Activated effector memory CD4-positive, alpha-beta T cell treated with anti-CD3 and anti-CD28 coated beads, Interleukin-2, amount 50 U/mL, for 16 hours (primary cell): ENCODE measurements at regions not wholly inside any gene's neighbourhood (a gene's known extent, or its start where the extent isn't known, plus 50 kb on each side); places are given as distances from the start of the nearest gene placed in this dataset.

Source experiments
- DNase-seq: peaks from one replicate; pipeline ENCODE4 v3.0.0-alpha.2; 2020

DNA sequence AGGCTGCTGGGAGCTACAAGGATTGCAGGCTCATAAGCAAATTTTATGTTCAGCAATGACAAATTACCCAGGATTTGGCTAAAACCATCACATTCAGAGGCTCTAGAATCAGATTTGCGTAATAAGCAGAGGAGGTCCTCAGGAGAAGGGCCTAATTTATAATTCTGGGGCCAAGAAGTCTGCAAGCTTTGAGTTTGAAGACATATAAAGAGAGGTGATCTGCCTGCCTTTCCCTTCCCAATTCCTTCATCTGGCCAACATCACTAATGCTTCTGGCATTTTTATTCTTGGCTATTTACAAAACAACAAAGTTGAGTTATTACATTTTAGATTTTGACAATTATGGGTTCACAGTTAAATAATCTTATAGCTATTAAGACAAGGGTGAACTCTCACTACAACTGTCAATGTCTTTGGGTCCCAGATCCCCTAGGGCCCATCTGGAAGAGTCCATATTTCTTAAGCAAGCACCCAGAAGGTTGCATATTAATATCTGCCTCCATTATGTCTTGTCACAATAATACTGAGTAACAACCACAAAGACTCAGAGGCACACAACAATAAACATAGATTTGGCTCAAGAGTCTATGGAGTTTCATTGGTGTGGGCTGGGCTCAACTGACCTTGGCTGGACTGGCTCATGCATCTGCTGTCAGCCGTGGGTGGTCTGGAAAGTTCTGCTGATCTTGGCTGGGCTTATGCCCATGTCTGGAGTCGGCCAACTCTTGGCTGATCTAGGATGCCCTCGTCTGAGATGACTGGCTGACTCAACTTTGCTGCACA is 67.2 kb upstream of the CD82 start:
- DNase-seq: no peak

DNA sequence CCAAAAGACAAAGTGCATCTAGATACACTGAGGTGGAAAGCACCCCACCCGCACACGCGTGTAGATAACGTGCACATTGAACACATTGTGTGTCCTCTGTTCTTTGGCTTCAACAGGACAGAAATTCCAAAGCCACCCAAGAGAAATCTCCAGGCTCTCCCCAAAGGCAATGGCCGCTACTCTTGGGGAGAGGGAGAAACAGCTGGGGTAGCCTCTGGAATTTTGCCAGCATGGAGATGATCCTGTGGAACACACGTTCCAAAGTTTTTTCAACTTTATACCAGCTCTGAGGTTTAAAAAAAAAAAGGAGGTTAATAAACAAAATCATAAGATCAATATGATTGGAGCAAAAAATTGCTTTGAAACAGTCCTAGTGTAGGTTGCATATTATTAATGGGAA is 63.0 kb upstream of the CD82 start:
- no peak for DNase-seq

DNA sequence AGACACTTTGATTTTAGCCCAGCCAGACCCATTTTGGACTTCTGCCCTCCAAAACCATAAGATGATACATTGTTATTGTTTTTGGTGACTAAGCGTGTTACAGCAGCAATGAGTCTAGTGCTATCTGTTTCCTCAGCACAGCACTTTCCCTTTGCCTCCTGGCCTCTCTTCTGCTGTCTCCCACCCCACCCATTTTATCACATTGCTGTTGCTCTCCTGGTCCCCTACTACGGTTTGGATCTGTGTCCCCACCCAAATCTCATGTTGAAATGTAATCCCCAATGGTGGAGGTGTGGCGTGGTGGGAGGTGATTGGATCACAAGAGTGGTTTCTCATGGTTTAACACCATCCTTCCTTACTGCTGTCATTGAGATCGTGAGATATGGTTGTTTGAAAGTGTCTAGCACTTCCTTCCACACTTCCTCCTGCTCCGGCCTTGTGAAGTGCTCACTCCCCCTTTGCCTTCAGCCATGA is 59.8 kb upstream of the CD82 start:
- DNase-seq: no peak

DNA sequence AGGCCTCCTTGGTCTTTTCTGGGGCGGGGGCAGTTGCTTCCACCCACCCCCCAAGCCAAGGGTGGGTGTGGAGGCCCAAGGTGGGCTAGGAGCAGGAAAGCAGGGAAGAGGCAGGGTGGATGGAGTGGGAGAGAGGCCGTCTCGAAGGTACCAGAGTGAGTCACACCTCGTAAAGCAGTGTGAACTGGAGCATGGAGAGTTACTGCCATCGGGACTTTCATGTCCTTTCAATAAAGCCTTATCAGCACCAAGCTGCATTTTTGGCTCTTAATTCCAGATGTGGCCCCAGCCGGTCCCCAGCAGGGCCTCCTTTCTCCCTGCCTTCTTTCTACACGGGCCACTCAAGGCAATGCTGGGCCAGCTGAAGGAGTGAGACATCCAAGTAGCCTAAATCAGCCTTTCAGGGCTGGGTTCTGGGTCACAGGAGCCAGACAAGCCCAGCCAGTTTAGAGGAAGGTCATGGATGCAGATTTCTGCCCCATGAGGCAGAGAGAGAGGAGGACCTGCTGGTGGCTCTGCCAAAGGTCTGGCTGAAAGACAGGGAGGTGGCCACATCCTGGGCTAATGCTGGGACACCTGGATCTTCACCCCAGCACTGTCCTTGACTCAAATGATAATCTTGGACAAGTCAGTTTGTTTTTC is 59.0 kb upstream of the CD82 start:
- DNase-seq: no peak

DNA sequence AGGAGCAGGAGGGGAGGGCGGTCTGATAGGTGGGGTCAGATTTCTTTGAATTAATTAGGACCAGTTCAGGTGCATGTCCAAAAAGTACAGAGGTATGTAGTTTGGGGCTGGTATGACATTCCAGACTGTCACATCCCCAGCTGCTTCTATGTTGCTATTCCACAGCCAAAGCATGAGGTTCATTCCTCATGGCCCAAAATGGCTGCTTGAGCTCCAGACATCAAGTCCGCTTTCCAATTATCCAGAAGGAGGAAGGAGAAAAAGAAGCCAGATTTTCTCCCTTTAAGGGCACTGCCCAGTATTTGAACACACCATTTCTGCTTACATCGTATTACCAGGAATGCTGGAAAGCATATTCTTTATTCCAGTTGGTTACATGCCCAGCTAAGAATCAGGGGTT is 58.0 kb upstream of the CD82 start:
- DNase-seq: no peak

DNA sequence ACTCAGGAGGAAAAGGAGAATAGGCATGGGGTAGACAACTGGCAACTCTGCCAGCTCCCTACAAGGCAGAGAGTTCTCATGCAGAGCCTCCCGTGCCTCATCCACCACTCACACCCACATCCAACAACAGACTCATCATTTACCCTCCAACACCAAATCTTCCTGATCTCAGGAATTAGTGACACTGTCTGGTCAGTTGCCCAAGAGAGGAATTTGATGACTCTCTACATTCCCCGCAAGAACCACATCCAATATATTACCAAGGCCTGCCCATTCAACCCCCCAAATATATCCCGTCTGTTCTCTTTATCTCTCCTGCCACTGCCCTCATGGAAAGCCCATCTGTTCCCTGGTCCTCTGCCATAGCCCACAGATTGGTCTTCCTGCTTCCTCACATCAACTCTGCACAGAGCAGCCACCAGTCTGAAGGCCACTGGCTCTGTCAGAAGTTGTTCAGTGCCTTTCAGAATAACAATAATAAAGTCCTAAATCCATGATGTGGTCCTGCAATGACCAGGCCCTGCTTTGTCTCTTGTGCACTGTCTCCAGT is 57.5 kb upstream of the CD82 start:
- DNase-seq: no peak

DNA sequence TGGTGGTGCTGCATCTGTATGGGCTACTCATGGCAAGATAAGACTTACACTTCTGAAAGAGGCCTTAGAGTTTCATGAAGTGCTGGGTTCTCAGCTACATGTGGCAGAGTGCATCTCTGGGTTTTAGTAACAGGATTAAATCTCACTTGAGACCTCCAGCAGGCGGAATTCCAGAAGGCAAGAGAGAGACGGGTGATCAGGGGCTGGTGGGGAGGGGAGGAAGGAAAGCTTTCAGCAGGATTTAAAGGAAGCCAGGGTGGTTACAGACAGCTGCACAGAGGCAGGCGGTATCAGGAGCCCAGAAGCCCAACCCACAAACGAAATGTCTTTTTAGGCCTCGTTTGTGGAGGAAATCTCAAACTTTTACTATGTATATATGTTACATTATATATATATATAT is 56.2 kb upstream of the CD82 start:
- DNase-seq: no peak

DNA sequence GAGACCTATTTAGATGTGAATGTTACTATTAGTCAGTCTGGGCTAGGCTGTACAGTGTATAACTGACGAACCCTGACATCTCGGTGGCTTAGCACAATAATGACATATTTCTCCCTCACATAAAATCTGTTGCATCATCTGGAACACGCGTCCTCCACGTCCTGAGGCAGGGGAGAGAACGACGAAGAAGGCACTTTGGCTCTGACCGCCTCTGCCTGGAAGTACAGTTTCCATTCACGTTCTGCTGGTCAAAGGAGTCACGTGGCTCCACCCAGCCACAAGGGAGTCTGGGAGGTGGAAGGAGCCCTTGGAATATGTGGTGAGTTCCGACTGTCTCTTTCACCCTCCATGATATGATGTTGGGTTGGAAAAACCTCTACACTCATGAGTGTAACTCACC is 55.1 kb upstream of the CD82 start:
- DNase-seq: no peak

DNA sequence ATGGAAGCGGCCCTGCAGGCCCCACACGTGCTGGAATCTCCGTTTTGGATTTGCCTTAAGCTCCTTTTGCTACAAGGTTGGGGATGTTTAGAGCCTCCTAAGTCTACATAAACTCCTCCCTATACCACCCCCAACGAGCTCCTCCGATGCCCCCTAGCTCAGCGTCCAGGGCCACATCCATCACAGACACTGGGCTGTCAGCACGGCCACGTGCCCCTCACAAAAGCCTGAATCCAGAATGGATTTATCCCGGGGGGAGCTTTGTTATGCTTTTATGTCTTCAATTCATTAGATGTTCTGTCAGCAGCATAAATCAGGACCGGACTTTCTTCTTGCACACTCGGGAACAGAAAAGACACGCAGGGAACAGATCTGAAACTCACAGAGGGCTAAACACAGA is 52.6 kb upstream of the CD82 start:
- DNase-seq: no peak

DNA sequence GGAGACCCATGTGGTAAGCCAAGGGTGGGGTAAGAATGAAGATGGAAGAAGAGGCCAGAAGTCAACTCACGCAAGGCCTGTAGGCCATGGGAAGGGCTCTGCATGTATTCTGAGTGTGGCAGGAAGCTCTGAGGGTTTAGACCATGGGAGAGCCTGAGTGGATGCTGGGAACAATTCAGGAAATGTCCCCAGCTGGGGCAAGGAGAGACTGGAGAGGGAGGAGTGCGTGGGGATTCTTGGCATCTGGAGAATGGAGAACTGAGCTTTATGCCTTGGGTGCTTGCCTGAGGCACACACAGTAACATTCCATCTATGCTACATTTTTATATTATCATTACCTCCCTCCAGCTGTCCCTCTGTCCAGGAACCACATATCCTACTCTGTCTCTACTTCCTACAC is 50.4 kb upstream of the CD82 start:
- DNase-seq: no peak
